GM21528 (cell line): ENCODE measurements at regions not wholly inside any gene's neighbourhood (a gene's known extent, or its start where the extent isn't known, plus 50 kb on each side); places are given as distances from the start of the nearest gene placed in this dataset.
"Not testable (repeated sequence)": the region's sequence is repeated elsewhere in the genome, so short reads cannot be mapped to it uniquely, and the experiment has no call there.

Source experiments
- ATAC-seq: cut with Tn5 transposase; IDR thresholded peaks from one replicate; pipeline ENCODE4 v1.9.1; 2021; ENCODE audit warnings: mild to moderate bottlenecking, moderate library complexity; ENCODE audit not compliant: unreplicated experiment, low FRiP score

GRCh38 chr11:103792981-103793468 is 243.4 kb upstream of the DDI1 start:
- ATAC-seq: no peak

DNA sequence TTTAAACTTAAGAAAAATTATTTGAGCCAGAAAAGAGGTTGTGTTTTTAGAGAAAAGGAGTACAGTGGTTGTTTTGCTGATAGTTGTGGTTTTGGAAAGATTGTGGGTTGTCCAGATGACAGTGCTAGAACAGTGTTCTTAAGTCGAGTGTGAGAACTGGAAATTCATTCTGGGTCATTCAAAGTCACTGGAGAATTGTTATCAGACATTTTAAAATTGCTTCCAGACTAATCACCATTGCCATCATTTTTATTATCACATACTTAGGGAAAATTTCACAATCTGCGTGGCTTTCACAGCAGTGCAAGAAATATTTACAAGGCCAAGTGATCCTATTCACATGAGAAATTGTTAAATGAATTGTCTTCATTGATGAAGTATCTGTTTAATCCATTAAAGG is 242.2 kb upstream of the DDI1 start:
- no peak for ATAC-seq

GRCh38 chr11:103798026-103798425 is 238.4 kb upstream of the DDI1 start:
- ATAC-seq: no peak

DNA sequence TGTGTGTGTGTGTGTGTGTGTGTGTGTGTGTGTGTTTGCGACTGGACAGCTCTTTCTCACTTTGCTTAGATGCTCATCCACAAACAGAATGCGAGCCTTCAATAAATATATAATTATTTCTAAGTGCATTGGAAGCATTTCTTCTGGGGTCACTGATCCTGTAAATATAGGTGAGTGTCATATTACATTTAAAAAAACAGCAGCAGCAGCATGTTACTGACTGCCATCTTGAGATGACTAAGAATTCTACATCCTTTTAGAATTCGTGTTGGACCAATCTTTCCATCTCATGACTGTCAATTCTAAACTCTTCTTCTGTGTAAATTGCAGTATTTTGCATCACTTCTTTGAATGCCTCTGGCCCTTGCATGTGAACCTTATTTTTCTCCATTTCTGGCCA is 238.0 kb upstream of the DDI1 start:
- ATAC-seq: no peak

DNA sequence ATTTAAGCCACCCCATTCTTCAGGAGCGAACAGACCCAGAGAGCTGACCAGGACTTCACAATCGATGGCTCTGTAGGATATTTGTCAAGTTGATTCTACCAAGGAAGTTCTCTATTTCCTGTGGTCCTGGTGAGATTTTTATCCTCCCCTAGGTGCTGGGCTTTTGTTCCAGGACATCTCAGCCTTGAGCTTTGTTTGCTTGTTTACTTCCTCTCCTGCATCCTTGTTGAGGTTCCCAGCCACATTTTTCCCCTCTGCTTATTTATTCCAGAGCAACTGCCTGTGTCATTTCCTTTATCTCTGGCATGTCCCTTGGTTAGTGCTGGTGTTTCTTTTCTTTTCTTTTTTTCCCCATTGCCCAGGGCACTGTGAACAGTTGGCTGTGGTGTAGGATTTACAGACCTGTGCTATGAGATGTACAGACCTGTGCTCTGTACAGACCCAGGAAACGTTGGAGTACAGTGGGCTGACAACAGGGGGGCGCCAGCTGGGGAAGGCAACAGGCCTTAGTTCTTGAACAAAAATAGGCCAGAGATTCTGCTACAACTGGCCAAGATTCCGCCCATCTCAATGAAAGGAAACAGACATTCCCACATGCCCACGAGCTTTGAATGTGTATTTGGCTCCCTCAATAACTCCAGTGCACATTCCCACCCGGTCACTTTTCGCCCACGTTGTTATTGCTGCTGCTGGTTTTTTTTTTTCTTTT is 235.9 kb upstream of the DDI1 start:
- no peak for ATAC-seq

- ATAC-seq: no peak
Measured at GRCh38 chr11:103803062-103803461, 233.4 kb upstream of the DDI1 start.

DNA sequence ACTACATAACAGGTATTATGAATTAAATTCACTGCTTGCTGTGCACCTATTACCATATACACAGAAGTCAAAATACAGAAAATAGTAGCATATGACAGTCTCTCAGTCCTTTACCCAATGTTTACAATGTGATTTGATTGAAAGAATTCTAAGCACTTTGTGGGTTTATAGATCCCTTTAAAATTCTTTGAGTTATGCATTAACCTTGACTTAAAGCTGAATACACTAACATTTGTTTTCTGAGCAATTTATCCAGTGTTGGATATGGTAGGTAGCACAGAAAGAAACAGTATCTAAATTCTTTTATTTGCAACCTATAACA is 230.8 kb upstream of the DDI1 start:
- ATAC-seq: no peak

- ATAC-seq: no peak
Measured at GRCh38 chr11:103806130-103806895, 230.1 kb upstream of the DDI1 start.

- no peak for ATAC-seq
Measured at GRCh38 chr11:103807806-103808205, 228.6 kb upstream of the DDI1 start.

DNA sequence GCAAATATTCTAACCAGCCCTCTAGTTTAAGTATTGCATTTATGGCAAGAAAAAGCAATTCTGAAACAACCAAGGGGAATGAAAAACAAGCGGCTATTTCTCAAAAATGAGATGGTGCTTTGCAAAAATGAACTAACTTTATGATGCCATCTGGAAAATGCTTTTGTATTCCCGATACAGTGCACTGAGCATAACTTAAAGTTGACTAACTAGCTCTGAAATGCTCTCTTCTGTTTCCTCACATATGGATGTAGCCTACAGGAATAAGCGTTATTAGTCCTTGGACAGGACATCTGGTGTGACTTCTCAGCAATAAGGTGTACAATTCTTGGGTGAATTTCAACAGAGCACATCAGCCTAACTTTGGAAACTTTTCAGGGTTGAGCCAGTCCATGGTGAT is 228.2 kb upstream of the DDI1 start:
- no peak for ATAC-seq

GRCh38 chr11:103811870-103812455 is 224.5 kb upstream of the DDI1 start:
- no peak for ATAC-seq

GRCh38 chr11:103812680-103813079 is 223.8 kb upstream of the DDI1 start:
- ATAC-seq: no peak

DNA sequence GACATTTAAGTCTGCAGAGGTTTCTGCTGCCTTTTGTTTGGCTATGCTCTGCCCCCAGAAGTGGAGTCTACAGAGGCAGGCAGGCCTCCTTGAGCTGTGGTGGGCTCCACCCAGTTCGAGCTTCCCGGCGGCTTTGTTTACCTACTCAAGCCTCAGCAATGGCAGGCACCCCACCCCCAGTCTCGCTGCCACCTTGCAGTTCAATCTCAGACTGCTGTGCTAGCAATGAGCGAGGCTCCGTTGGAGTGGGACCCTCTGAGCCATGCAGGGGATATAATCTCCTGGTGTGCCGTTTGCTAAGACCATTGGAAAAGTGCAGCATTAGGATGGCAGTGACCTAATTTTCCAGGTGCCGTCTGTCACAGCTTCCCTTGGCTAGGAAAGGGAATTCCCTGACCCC is 216.1 kb upstream of the DDI1 start:
- not testable (repeated sequence) for ATAC-seq

DNA sequence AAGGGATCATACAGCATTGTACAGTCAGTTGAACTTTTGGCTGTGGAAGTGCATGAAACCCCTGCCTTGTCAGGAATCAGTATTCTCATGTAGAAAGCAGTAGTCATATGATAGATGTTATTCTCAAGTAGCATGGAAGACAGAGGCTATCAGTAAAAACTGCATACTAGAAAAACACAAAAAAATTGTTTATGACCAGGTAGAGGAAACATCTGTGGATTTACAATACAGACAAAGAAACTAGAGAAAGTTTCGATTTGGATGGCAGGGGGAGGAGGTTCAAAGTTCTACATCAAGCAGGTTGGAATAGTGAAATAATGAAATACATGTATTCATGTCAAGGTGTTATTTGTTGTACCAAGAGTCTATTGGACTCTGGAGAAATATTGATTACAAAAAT is 212.3 kb upstream of the DDI1 start:
- no peak for ATAC-seq

DNA sequence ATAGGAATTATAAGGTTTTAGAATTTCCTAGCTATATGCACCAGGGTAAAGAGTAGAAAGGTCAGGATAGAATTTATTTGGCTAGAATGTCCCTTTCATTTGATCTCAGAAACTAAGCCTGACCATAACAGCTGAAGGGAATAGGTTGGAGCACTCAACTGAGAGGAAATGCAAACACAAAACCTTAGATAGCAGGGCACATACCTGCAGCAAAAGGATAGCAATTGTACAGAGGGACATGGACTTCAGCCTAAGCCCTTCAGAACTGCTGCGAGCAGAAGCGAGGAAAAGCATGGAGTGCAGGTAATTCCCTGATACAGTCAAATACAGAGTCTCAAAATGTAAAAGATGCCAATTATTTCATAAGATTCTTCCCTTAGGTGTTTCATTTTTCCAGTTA is 211.0 kb upstream of the DDI1 start:
- no peak for ATAC-seq

GRCh38 chr11:103826856-103827255 is 209.6 kb upstream of the DDI1 start:
- ATAC-seq: no peak

- ATAC-seq: no peak
Measured at GRCh38 chr11:103829596-103829995, 206.8 kb upstream of the DDI1 start.

DNA sequence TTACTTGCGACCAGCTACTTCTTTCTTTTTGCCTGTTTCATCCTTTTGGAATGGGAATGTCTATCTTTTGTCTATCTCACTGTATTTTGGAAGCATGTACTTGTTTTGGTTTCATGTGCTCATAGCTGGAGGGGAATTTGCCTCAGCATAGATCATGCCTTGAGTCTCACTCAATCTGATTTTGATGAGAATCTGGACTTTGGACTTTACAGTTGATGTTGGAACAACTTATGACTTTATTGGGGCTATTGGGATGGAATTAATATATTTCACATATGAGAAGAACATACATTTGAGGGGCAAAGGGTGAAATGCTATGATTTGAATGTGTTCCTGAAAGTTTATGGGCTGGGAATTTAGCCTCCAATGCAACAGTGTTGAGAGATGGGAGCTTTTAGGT is 206.2 kb upstream of the DDI1 start:
- no peak for ATAC-seq

GRCh38 chr11:103832762-103833161 is 203.7 kb upstream of the DDI1 start:
- no peak for ATAC-seq

DNA sequence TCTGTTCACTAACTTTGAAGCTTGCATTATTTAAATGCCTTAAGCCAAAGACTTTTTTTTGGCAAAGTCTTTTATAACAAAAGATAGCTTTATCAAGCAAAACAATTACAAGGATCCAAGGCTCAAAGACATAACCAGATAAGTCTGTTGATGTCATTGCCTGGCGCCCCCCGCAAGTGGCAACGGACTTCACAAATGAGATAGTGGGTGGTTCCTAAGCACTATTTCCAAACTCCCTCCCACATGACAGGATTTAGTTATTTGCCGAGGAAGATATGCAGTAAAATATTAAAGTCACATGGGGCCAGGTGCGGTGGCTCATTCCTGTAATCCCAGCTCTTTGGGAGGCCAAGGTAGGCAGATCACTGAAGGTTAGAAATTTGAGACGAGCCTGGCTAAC is 194.2 kb upstream of the DDI1 start:
- no peak for ATAC-seq

GRCh38 chr11:103842795-103843194 is 193.6 kb upstream of the DDI1 start:
- ATAC-seq: no peak
